HEK293 (cell line): ENCODE measurements at regions not wholly inside any gene's neighbourhood (a gene's known extent, or its start where the extent isn't known, plus 50 kb on each side); places are given as distances from the start of the nearest gene placed in this dataset.
A peak's percentile ranks its signal among the peaks of the same experiment; 100 is the strongest.

ENCODE experiments used
- CTCF ChIA-PET: fragments of 350-600 bp; formaldehyde crosslinking; extraction: SDS; loops from one replicate; lab custom pipeline; 2021; ENCODE audit warnings: antibody characterized with exemption; lab: Yijun Ruan, JAX
- POLR2A ChIA-PET: fragments of 300-600 bp; formaldehyde crosslinking; extraction: SDS; loops from one replicate; lab custom pipeline; 2020; ENCODE audit warnings: antibody characterized with exemption, inconsistent platforms; lab: Yijun Ruan, JAX
- H3K27ac ChIP-seq: fragments of 200-500 bp; sonication (Bioruptor generic); 2 replicates; pipeline ENCODE4 v1.5.1; 2014; ENCODE audit warnings: low read depth, low read length, control low read depth, inconsistent platforms; ENCODE audit errors: extremely low read depth
- H3K36me3 ChIP-seq, 2 experiments: fragments of 200-500 bp in 1 of 2; sonication (Bioruptor generic) in 1 of 2; 1 replicate in 1 of 2; 2 replicates in 1 of 2; pipeline ENCODE4 v1.5.1; 2014 to 2017; ENCODE audit warnings: inconsistent platforms in 2 of 2, low read length in 2 of 2; ENCODE audit not compliant: control insufficient read depth in 2 of 2, insufficient read depth in 1 of 2
- H3K4me1 ChIP-seq: fragments of 200-500 bp; sonication (Bioruptor generic); 2 replicates; pipeline ENCODE4 v1.5.1; 2014; ENCODE audit warnings: mild to moderate bottlenecking, low read length, inconsistent platforms; ENCODE audit not compliant: control insufficient read depth, insufficient read depth
- H3K4me3 ChIP-seq: 2 replicates; pipeline ENCODE4 v1.5.1; 2011; ENCODE audit warnings: low read depth, mild to moderate bottlenecking, control low read depth, low read length, moderate library complexity
- H3K9me3 ChIP-seq: fragments of 200-500 bp; sonication (Bioruptor generic); 2 replicates; pipeline ENCODE4 v1.5.1; 2014; ENCODE audit warnings: low read depth, low read length, inconsistent platforms; ENCODE audit not compliant: control insufficient read depth, insufficient read depth
- BCL11B ChIP-seq: fragments of 450-650 bp; formaldehyde crosslinking; IDR thresholded peaks from 2 replicates; pipeline ENCODE4 v1.5.1; 2016; ENCODE audit warnings: low read depth, missing biosample characterization, missing genetic modification characterization
- GLI2 ChIP-seq: fragments of 450-650 bp; formaldehyde crosslinking; IDR thresholded peaks from 2 replicates; pipeline ENCODE4; 2017; ENCODE audit warnings: missing biosample characterization, missing genetic modification characterization, low read depth, borderline replicate concordance
- KLF16 ChIP-seq: fragments of 450-650 bp; formaldehyde crosslinking; IDR thresholded peaks from 2 replicates; pipeline ENCODE4 v1.5.1; 2017; ENCODE audit warnings: missing biosample characterization, missing genetic modification characterization
- KLF8 ChIP-seq: fragments of 450-650 bp; formaldehyde crosslinking; IDR thresholded peaks from 2 replicates; pipeline ENCODE4 v1.5.1; 2016; ENCODE audit warnings: missing biosample characterization, missing genetic modification characterization
- OSR2 ChIP-seq: fragments of 450-650 bp; formaldehyde crosslinking; IDR thresholded peaks from 2 replicates; pipeline ENCODE4 v1.5.1; 2016; ENCODE audit warnings: missing biosample characterization, missing genetic modification characterization
- SP3 ChIP-seq: fragments of 450-650 bp; formaldehyde crosslinking; IDR thresholded peaks from 2 replicates; pipeline ENCODE4 v1.5.1; 2016; ENCODE audit warnings: missing biosample characterization, missing genetic modification characterization
- WT1 ChIP-seq: fragments of 450-650 bp; formaldehyde crosslinking; IDR thresholded peaks from 2 replicates; pipeline ENCODE4 v1.5.1; 2016; ENCODE audit warnings: missing biosample characterization, missing genetic modification characterization
- YY2 ChIP-seq: fragments of 450-650 bp; formaldehyde crosslinking; IDR thresholded peaks from 2 replicates; pipeline ENCODE4 v1.5.1; 2016; ENCODE audit warnings: missing biosample characterization, missing genetic modification characterization
- ZEB2 ChIP-seq: fragments of 450-650 bp; formaldehyde crosslinking; IDR thresholded peaks from 2 replicates; pipeline ENCODE4 v1.5.1; 2016; ENCODE audit warnings: missing biosample characterization, missing genetic modification characterization
- ZFP37 ChIP-seq: fragments of 450-650 bp; formaldehyde crosslinking; IDR thresholded peaks from 2 replicates; pipeline ENCODE4 v1.5.1; 2016; ENCODE audit warnings: missing biosample characterization, missing genetic modification characterization
- ZNF121 ChIP-seq: fragments of 450-650 bp; formaldehyde crosslinking; IDR thresholded peaks from 2 replicates; pipeline ENCODE4 v1.5.1; 2016; ENCODE audit warnings: missing biosample characterization, missing genetic modification characterization
- ZNF202 ChIP-seq: fragments of 450-650 bp; formaldehyde crosslinking; IDR thresholded peaks from 2 replicates; pipeline ENCODE4 v1.5.1; 2016; ENCODE audit warnings: missing biosample characterization, missing genetic modification characterization, borderline replicate concordance
- ZNF274 ChIP-seq, 2 experiments: fragments of 200-500 bp in 1 of 2; fragments of 450-650 bp in 1 of 2; sonication (Bioruptor generic) in 1 of 2; formaldehyde crosslinking in 1 of 2; IDR thresholded peaks; 2 replicates each; pipeline versions ENCODE4 v1.5.1 to v1.6.1; 2014 to 2016; ENCODE audit warnings: borderline replicate concordance in 1 of 2, inconsistent platforms in 1 of 2, low read length in 1 of 2, missing biosample characterization in 1 of 2, missing genetic modification characterization in 1 of 2
- ZNF341 ChIP-seq: fragments of 450-650 bp; formaldehyde crosslinking; IDR thresholded peaks from 2 replicates; pipeline ENCODE4; 2016; ENCODE audit warnings: low read depth, missing biosample characterization, missing genetic modification characterization
- ZNF366 ChIP-seq: fragments of 450-650 bp; formaldehyde crosslinking; conservative IDR thresholded peaks from 2 replicates; pipeline ENCODE4 v1.5.1; 2016; ENCODE audit warnings: missing biosample characterization, missing genetic modification characterization
- ZNF404 ChIP-seq: fragments of 450-650 bp; formaldehyde crosslinking; IDR thresholded peaks from 2 replicates; pipeline ENCODE4 v1.5.1; 2017; ENCODE audit warnings: missing biosample characterization, missing genetic modification characterization
- ZNF423 ChIP-seq: fragments of 450-650 bp; formaldehyde crosslinking; IDR thresholded peaks from 2 replicates; pipeline ENCODE4 v1.5.1; 2016; ENCODE audit warnings: missing biosample characterization, missing genetic modification characterization
- ZNF560 ChIP-seq: fragments of 450-650 bp; formaldehyde crosslinking; IDR thresholded peaks from 2 replicates; pipeline ENCODE4 v1.5.1; 2017; ENCODE audit warnings: missing biosample characterization, missing genetic modification characterization, borderline replicate concordance
- ZNF561 ChIP-seq: fragments of 450-650 bp; IDR thresholded peaks from 2 replicates; pipeline ENCODE4 v1.5.1; 2018; ENCODE audit warnings: missing biosample characterization, missing genetic modification characterization, borderline replicate concordance
- ZNF621 ChIP-seq: fragments of 450-650 bp; formaldehyde crosslinking; IDR thresholded peaks from 2 replicates; pipeline ENCODE4 v1.5.1; 2017; ENCODE audit warnings: missing biosample characterization, missing genetic modification characterization
- ZNF664 ChIP-seq: fragments of 450-650 bp; formaldehyde crosslinking; IDR thresholded peaks from 2 replicates; pipeline ENCODE4 v1.5.1; 2016; ENCODE audit warnings: missing biosample characterization, missing genetic modification characterization
- ZNF843 ChIP-seq: fragments of 450-650 bp; formaldehyde crosslinking; IDR thresholded peaks from 2 replicates; pipeline ENCODE4 v1.5.1; 2016; ENCODE audit warnings: missing biosample characterization, missing genetic modification characterization
- ZSCAN16 ChIP-seq: fragments of 450-650 bp; formaldehyde crosslinking; IDR thresholded peaks from 2 replicates; pipeline ENCODE4 v1.5.1; 2016; ENCODE audit warnings: missing biosample characterization, missing genetic modification characterization
- ZSCAN30 ChIP-seq: fragments of 450-650 bp; IDR thresholded peaks from 2 replicates; pipeline ENCODE4 v1.5.1; 2018; ENCODE audit warnings: missing biosample characterization, mild to moderate bottlenecking, missing genetic modification characterization, moderate library complexity
- ZXDB ChIP-seq: fragments of 450-650 bp; formaldehyde crosslinking; IDR thresholded peaks from 2 replicates; pipeline ENCODE4 v1.5.1; 2016; ENCODE audit warnings: missing biosample characterization, missing genetic modification characterization
- TF ChIP-seq, protein P1 (sequence below): sonication (generic); formaldehyde crosslinking; IDR thresholded peaks from 2 replicates; pipeline ENCODE4 v1.8.1; 2022; ENCODE audit warnings: mild to moderate bottlenecking, moderate library complexity, missing genetic modification reagents
- TF ChIP-seq, protein P2 (sequence below): fragments of 450-650 bp; formaldehyde crosslinking; IDR thresholded peaks from 2 replicates; pipeline ENCODE4 v1.5.1; 2016; ENCODE audit warnings: missing biosample characterization, missing genetic modification characterization
- TF ChIP-seq, protein P3 (sequence below): fragments of 450-650 bp; formaldehyde crosslinking; IDR thresholded peaks from 2 replicates; pipeline ENCODE4 v1.5.1; 2016; ENCODE audit warnings: missing biosample characterization, missing genetic modification characterization
- TF ChIP-seq, protein P4 (sequence below): fragments of 450-650 bp; formaldehyde crosslinking; IDR thresholded peaks from 2 replicates; pipeline ENCODE4 v1.5.1; 2016; ENCODE audit warnings: missing biosample characterization, missing genetic modification characterization
- TF ChIP-seq, protein P5 (sequence below): fragments of 450-650 bp; formaldehyde crosslinking; IDR thresholded peaks from 2 replicates; pipeline ENCODE4 v1.5.1; 2016; ENCODE audit warnings: missing biosample characterization, missing genetic modification characterization

DNA sequence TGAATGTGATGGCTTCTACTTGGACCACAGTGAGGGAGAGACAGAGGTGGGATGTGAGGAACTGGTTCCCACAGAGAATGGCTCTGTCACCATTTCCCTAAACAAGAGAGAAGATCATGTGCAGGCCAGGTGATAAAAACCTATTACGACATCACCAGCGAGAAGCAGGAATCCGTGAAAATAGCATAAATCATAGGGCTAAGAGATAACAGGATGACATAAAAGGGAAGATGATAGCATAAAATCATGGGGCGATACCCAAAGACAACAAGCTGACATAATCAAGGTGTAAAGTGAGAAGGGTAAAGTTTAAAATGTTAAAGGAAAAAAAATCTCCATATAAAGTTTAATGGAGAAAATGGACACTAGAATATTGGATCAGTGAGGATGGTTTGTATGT is 205.5 kb upstream of the SLIT2 start:
- peaks cover 5% of the 10 kb centered on the region; the same call in 1 of the 2 replicates for H3K4me1 ChIP-seq
- H3K4me3 ChIP-seq = no peak overlapping the region
- ChIA-PET POLR2A (no interaction called here), CTCF (no interaction called here)
- no peak overlapping the region for H3K27ac ChIP-seq
- H3K9me3 ChIP-seq = no peaks in the 10 kb centered on the region
- H3K36me3 ChIP-seq = no peaks in the 10 kb centered on the region
- TF ChIP-seq ZXDB (tag by site-specific recombination) = peak; percentile 53; the same call in 1 of the 2 replicates
- TF ChIP-seq YY2 (tag by site-specific recombination) = 0 out of 2 replicates have a peak, but pooled peaks have one; percentile 24
- TF ChIP-seq ZNF341 (tag by site-specific recombination) = no peak
- no peak for TF ChIP-seq ZEB2
- TF ChIP-seq, protein P1, sequence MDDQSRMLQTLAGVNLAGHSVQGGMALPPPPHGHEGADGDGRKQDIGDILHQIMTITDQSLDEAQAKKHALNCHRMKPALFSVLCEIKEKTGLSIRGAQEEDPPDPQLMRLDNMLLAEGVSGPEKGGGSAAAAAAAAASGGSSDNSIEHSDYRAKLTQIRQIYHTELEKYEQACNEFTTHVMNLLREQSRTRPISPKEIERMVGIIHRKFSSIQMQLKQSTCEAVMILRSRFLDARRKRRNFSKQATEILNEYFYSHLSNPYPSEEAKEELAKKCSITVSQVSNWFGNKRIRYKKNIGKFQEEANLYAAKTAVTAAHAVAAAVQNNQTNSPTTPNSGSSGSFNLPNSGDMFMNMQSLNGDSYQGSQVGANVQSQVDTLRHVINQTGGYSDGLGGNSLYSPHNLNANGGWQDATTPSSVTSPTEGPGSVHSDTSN = no peak
- peak; percentile 24; the same call in 1 of the 2 replicates for TF ChIP-seq BCL11B (tag by site-specific recombination)
- TF ChIP-seq ZNF202 (tag by site-specific recombination) = no peak
- TF ChIP-seq ZNF843 (tag by site-specific recombination) = peak; percentile 77
- TF ChIP-seq ZNF664 = no peak
- TF ChIP-seq KLF8 = peak; percentile 75
- TF ChIP-seq ZSCAN16 (tag by site-specific recombination) = no peak
- 0 out of 2 replicates have a peak, but pooled peaks have one; percentile 12 for TF ChIP-seq SP3
- TF ChIP-seq, protein P2, sequence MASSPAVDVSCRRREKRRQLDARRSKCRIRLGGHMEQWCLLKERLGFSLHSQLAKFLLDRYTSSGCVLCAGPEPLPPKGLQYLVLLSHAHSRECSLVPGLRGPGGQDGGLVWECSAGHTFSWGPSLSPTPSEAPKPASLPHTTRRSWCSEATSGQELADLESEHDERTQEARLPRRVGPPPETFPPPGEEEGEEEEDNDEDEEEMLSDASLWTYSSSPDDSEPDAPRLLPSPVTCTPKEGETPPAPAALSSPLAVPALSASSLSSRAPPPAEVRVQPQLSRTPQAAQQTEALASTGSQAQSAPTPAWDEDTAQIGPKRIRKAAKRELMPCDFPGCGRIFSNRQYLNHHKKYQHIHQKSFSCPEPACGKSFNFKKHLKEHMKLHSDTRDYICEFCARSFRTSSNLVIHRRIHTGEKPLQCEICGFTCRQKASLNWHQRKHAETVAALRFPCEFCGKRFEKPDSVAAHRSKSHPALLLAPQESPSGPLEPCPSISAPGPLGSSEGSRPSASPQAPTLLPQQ (tag by site-specific recombination) = 0 out of 2 replicates have a peak, but pooled peaks have one; percentile 29
- TF ChIP-seq, protein P3, sequence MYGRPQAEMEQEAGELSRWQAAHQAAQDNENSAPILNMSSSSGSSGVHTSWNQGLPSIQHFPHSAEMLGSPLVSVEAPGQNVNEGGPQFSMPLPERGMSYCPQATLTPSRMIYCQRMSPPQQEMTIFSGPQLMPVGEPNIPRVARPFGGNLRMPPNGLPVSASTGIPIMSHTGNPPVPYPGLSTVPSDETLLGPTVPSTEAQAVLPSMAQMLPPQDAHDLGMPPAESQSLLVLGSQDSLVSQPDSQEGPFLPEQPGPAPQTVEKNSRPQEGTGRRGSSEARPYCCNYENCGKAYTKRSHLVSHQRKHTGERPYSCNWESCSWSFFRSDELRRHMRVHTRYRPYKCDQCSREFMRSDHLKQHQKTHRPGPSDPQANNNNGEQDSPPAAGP (tag by site-specific recombination) = no peak
- TF ChIP-seq ZNF561 (tag by site-specific recombination) = no peak
- TF ChIP-seq, protein P4, sequence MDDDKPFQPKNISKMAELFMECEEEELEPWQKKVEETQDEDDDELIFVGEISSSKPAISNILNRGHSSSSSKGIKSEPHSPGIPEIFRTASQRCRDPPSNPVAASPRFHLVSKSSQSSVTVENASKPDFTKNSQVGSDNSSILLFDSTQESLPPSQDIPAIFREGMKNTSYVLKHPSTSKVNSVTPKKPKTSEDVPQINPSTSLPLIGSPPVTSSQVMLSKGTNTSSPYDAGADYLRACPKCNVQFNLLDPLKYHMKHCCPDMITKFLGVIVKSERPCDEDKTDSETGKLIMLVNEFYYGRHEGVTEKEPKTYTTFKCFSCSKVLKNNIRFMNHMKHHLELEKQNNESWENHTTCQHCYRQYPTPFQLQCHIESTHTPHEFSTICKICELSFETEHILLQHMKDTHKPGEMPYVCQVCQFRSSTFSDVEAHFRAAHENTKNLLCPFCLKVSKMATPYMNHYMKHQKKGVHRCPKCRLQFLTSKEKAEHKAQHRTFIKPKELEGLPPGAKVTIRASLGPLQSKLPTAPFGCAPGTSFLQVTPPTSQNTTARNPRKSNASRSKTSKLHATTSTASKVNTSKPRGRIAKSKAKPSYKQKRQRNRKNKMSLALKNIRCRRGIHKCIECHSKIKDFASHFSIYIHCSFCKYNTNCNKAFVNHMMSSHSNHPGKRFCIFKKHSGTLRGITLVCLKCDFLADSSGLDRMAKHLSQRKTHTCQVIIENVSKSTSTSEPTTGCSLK = no peak
- TF ChIP-seq KLF16 = no peak
- TF ChIP-seq, protein P5, sequence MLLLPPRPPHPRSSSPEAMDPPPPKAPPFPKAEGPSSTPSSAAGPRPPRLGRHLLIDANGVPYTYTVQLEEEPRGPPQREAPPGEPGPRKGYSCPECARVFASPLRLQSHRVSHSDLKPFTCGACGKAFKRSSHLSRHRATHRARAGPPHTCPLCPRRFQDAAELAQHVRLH (tag by site-specific recombination) = 0 out of 2 replicates have a peak, but pooled peaks have one; percentile 34
- TF ChIP-seq ZFP37 (tag by site-specific recombination) = peak; percentile 59; the same call in 1 of the 2 replicates
- no peak for TF ChIP-seq ZNF560 (tag by site-specific recombination)

DNA sequence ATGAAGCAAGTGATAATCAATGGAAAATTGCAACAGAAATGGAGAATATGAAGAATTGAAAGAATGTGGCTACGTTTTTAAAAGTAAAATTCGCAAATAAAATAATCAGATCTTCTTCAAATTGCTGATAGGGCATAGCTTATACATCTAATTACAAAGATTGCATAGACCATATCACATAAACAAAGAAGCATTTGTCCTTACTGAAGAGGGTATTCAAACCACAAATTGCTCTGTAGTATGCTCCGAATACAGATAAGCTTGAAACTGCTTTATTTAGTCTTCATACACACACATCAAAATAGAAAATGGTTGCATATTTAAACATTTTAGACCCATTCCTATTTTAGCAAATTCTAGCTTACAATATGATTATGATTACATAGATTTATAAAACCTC is 206.7 kb upstream of the SLIT2 start:
- Histone ChIP-seq H3K4me1 (peaks cover 5% of the 10 kb centered on the region; the same call in 1 of the 2 replicates), H3K4me3 (no peak overlapping the region), H3K27ac (no peak overlapping the region), H3K36me3 (no peaks in the 10 kb centered on the region), H3K9me3 (no peaks in the 10 kb centered on the region)
- POLR2A ChIA-PET = interaction anchor here (1.4 kb wide), 1 partner anchor 16 kb away, joined by 3 read pairs; no protein-coding TSS in a partner anchor
- TF ChIP-seq ZNF121 = no peak
- TF ChIP-seq WT1 (tag by site-specific recombination) = no peak
- TF ChIP-seq ZNF621 (tag by site-specific recombination) = no peak
- TF ChIP-seq OSR2 = no peak
- TF ChIP-seq ZSCAN30 (tag by site-specific recombination) = no peak
- TF ChIP-seq ZNF274 (IDR thresholded peaks at IDR 0.05; ENCODE audit: low read length) = no peak
- TF ChIP-seq ZNF274 (tag by site-specific recombination; IDR thresholded peaks at IDR 0.05; ENCODE audit: borderline replicate concordance) = no peak
- TF ChIP-seq ZNF423 (tag by site-specific recombination) = no peak
- no peak for TF ChIP-seq GLI2 (tag by site-specific recombination)
- no peak for TF ChIP-seq ZNF404
- no peak for TF ChIP-seq ZNF366
- CTCF ChIA-PET = no interaction called here
